Brain microvascular endothelial cell (primary cell): ENCODE measurements at regions not wholly inside any gene's neighbourhood (a gene's known extent, or its start where the extent isn't known, plus 50 kb on each side); places are given as distances from the start of the nearest gene placed in this dataset.

ENCODE experiments used
- DNase-seq: peaks from one replicate; pipeline ENCODE4 v3.0.0-alpha.2; 2020
- H3K27ac ChIP-seq: fragments of 250-450 bp; sonication (Bioruptor Pico); 2 replicates; pipeline ENCODE4 v1.5.1; 2020; ENCODE audit warnings: mild to moderate bottlenecking, moderate library complexity
- H3K27me3 ChIP-seq: fragments of 250-450 bp; sonication (Bioruptor Pico); replicated peaks from 2 replicates; pipeline ENCODE4 v1.5.1; 2020; ENCODE audit warnings: mild to moderate bottlenecking
- H3K36me3 ChIP-seq: fragments of 250-450 bp; sonication (Bioruptor Pico); replicated peaks from 2 replicates; pipeline ENCODE4 v1.5.1; 2020; ENCODE audit warnings: mild to moderate bottlenecking
- H3K4me3 ChIP-seq: 2 replicates; pipeline ENCODE4 v1.5.1; 2011; ENCODE audit warnings: low read depth, mild to moderate bottlenecking, control low read depth, low read length, moderate library complexity
- CTCF ChIP-seq: IDR thresholded peaks from 2 replicates; pipeline ENCODE4 v1.5.1; 2011; ENCODE audit warnings: low read depth, mild to moderate bottlenecking, moderate library complexity, low read length, control low read depth, inconsistent platforms; ENCODE audit errors: missing control alignments
- in situ Hi-C: cut with HindIII; loops from 2 replicates; pipeline ENCODE4 v1.10.0; 2017; ENCODE audit warnings: low sequenced_read_pairs, low pct_ligation_motif_present

GRCh38 chr12:107549651-107550480, 135.7 kb upstream of the PWP1 start:
- Histone ChIP-seq H3K27me3 (no peaks in the 10 kb centered on the region), H3K4me3 (no peak overlapping the region), H3K27ac (no peak overlapping the region), H3K36me3 (no peaks in the 10 kb centered on the region)
- no peak for DNase-seq
- in situ Hi-C loops: no loop called here
- TF ChIP-seq CTCF: no peak

GRCh38 chr12:107551434-107551833, 134.2 kb upstream of the PWP1 start:
- Histone ChIP-seq H3K27ac (no peak overlapping the region), H3K36me3 (no peaks in the 10 kb centered on the region), H3K27me3 (no peaks in the 10 kb centered on the region), H3K4me3 (no peak overlapping the region)
- DNase-seq: no peak
- no peak for TF ChIP-seq CTCF
- in situ Hi-C loops: no loop called here

- DNase-seq: no peak
- TF ChIP-seq CTCF: no peak
- no peak overlapping the region for H3K4me3 ChIP-seq
- H3K27ac ChIP-seq: no peak overlapping the region
- H3K36me3 ChIP-seq: no peaks in the 10 kb centered on the region
- in situ Hi-C loops: no loop called here
- no peaks in the 10 kb centered on the region for H3K27me3 ChIP-seq
Observed at GRCh38 chr12:107552263-107552662, 133.3 kb upstream of the PWP1 start.

- no peaks in the 10 kb centered on the region for H3K27me3 ChIP-seq
- in situ Hi-C loops: no loop called here
- no peak for TF ChIP-seq CTCF
- H3K4me3 ChIP-seq: no peak overlapping the region
- no peaks in the 10 kb centered on the region for H3K36me3 ChIP-seq
- DNase-seq: no peak
- no peak overlapping the region for H3K27ac ChIP-seq
Observed at GRCh38 chr12:107553211-107553765, 132.3 kb upstream of the PWP1 start.

- no peak for TF ChIP-seq CTCF
- no peak for DNase-seq
- no peak overlapping the region for H3K4me3 ChIP-seq
- H3K27me3 ChIP-seq: no peaks in the 10 kb centered on the region
- no peaks in the 10 kb centered on the region for H3K36me3 ChIP-seq
- H3K27ac ChIP-seq: no peak overlapping the region
- in situ Hi-C loops: no loop called here
Observed at GRCh38 chr12:107554941-107555340, 130.7 kb upstream of the PWP1 start.
